ENCODE measurements at regions not wholly inside any gene's neighbourhood (a gene's known extent, or its start where the extent isn't known, plus 50 kb on each side); places are given as distances from the start of the nearest gene placed in this dataset.

DNA sequence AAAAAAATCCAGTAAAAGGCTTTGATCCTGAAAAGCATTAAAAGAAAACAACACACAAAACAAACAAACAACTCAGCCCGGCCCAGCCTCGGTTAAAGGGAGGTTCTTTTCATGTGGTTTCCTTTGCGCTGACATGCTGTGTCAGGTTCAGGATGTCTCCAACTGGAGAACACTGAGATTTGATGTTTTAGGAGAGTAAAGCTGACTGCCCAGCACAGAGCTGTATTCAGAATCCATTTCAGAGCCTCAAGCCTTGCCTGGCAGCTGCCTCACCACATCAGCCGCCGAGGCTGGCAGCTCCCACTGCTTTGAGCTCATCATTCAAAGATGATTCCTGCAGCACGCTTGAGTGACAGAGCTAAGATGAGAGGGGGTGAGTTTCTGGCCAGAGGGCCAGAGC is 205.8 kb upstream of the LYZL1 start:
- no peaks in the 10 kb centered on the region for H3K27me3 ChIP-seq
- no peaks in the 10 kb centered on the region for H3K36me3 ChIP-seq
- no peak overlapping the region for H3K4me3 ChIP-seq
- no peak overlapping the region for H3K27ac ChIP-seq
- no peaks in the 10 kb centered on the region for H3K4me1 ChIP-seq
- no peaks in the 10 kb centered on the region for H3K9me3 ChIP-seq
- WGBS = 66% methylated on average over 5 of the region's 6 CpGs
- TF ChIP-seq POLR2AphosphoS5 (IDR thresholded peaks at IDR 0.05) (no peak), EP300 (IDR thresholded peaks at IDR 0.05) (no peak)
- no peak for DNase-seq (ENCODE audit: low spot score in 2 of 2)

DNA sequence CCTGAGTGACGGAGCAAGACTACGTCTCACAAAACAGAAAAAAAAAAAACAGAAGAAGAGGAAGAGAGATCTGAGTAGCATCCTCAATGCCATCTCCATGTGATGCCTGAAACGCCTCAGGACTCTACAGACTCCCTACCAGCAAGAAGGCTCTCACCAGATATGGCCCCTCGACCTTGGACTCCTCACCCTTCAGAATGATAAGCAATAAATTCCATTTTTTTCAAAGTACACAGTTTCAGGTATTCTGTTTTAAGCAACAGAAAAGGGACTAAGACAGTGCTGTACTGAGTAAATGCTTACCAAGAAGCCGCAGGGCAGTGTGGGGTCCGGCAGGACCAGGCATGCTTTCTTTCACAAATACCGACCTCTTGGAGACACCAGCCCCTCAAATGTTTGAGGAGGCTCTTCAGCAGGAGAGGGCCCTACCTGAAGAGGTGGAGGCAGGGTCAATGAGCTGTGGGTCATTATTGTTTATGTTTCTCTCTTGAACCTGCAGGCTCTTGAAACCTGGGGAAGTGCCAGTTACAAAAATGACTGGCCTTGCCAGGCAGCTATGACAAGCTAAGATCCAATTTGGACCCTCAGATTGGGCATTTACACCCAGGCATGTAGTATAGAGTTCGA is 204.1 kb upstream of the LYZL1 start:
- H3K27me3 ChIP-seq = no peaks in the 10 kb centered on the region
- no peak overlapping the region for H3K27ac ChIP-seq
- no peaks in the 10 kb centered on the region for H3K36me3 ChIP-seq
- no peaks in the 10 kb centered on the region for H3K4me1 ChIP-seq
- 72% methylated on average over 8 of the region's 8 CpGs for WGBS
- H3K9me3 ChIP-seq = no peaks in the 10 kb centered on the region
- no peak for DNase-seq (ENCODE audit: low spot score in 2 of 2)
- TF ChIP-seq, protein P1, sequence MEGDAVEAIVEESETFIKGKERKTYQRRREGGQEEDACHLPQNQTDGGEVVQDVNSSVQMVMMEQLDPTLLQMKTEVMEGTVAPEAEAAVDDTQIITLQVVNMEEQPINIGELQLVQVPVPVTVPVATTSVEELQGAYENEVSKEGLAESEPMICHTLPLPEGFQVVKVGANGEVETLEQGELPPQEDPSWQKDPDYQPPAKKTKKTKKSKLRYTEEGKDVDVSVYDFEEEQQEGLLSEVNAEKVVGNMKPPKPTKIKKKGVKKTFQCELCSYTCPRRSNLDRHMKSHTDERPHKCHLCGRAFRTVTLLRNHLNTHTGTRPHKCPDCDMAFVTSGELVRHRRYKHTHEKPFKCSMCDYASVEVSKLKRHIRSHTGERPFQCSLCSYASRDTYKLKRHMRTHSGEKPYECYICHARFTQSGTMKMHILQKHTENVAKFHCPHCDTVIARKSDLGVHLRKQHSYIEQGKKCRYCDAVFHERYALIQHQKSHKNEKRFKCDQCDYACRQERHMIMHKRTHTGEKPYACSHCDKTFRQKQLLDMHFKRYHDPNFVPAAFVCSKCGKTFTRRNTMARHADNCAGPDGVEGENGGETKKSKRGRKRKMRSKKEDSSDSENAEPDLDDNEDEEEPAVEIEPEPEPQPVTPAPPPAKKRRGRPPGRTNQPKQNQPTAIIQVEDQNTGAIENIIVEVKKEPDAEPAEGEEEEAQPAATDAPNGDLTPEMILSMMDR (IDR thresholded peaks at IDR 0.05) = no peak
- TF ChIP-seq POLR2A (IDR thresholded peaks at IDR 0.05) (no peak), POLR2AphosphoS5 (IDR thresholded peaks at IDR 0.05) (no peak), EP300 (IDR thresholded peaks at IDR 0.05) (no peak)
- H3K4me3 ChIP-seq = no peak overlapping the region

DNA sequence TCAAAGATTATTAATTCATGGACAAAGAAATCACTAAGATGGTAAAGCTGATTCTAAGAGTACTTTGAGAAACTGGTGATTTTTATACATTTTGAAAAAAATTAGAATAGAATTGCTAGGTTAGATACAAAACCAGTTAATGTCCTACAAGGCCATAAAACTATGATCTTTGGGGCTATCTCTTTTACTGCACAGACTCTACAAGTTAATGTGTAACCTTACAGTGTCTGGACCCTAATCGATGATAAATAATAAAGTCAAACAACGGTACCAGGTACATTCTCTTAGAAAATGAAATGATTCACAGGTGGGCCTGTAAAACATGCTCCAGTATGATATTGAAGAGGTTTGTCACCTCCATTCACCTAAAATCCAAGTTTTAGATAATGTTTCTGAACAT is 199.8 kb upstream of the LYZL1 start:
- H3K36me3 ChIP-seq = no peaks in the 10 kb centered on the region
- H3K27me3 ChIP-seq = no peaks in the 10 kb centered on the region
- H3K4me1 ChIP-seq = no peaks in the 10 kb centered on the region
- H3K27ac ChIP-seq = no peak overlapping the region
- TF ChIP-seq EP300 (IDR thresholded peaks at IDR 0.05) = no peak
- no peak for TF ChIP-seq POLR2AphosphoS5 (IDR thresholded peaks at IDR 0.05)
- TF ChIP-seq POLR2A (IDR thresholded peaks at IDR 0.05) = no peak
- TF ChIP-seq, protein P1 (IDR thresholded peaks at IDR 0.05) = no peak
- H3K9me3 ChIP-seq = no peaks in the 10 kb centered on the region
- DNase-seq (ENCODE audit: low spot score in 2 of 2) = no peak
- 94% methylated on average over 2 of the region's 2 CpGs for WGBS
- H3K4me3 ChIP-seq = no peak overlapping the region

DNA sequence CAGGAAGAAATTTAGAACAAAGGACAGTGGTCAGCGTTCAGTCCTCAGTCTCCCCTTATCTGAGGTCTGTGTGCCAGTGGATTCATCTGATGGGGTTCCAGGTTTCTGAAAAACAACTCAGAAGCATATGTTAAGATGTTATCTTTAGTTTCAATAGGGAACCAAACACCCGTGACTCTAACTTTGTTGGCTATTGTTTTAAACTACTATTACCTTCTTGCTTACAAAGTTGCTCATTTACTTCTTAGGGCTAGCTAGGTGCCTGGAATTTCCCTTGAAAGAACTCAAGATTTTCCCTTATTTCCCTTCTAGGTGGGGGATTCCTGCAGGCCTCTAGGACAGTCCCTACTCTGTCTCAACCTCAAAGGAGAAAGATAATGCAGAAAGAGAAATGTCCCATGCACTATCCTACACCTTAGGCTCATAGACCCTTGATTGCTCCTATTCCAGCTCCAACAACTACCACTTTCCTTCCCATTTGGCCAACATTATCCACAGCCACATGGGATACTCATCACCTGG is 192.5 kb upstream of the LYZL1 start:
- no peak for TF ChIP-seq POLR2A (IDR thresholded peaks at IDR 0.05)
- 52% methylated on average over 2 of the region's 2 CpGs for WGBS
- Histone ChIP-seq H3K27ac (no peak overlapping the region), H3K9me3 (no peaks in the 10 kb centered on the region), H3K4me1 (no peaks in the 10 kb centered on the region), H3K36me3 (no peaks in the 10 kb centered on the region), H3K4me3 (no peak overlapping the region), H3K27me3 (no peaks in the 10 kb centered on the region)
- no peak for DNase-seq (ENCODE audit: low spot score in 2 of 2)

DNA sequence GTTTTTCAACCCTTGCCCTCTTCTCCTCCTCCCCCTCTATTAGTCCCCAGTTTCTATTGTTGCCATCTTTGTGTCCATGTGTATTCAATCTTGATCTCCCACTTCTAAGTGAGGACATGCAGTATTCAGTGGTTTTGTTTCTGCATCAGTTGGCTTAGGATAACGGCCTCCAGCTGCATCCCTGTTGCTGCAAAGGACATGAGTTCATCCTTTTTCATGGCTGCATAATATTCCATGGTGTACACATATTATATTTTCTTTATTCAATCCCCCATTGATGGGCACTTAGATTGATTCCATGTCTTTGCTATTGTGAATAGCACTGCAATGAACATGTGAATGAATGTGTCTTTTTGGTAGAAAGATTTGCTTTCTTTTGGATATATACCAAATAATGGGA is 190.4 kb upstream of the LYZL1 start:
- Histone ChIP-seq H3K9me3 (no peaks in the 10 kb centered on the region), H3K36me3 (no peaks in the 10 kb centered on the region), H3K4me3 (no peak overlapping the region), H3K27ac (no peak overlapping the region), H3K4me1 (no peaks in the 10 kb centered on the region), H3K27me3 (no peaks in the 10 kb centered on the region)
- WGBS = 76% methylated on average over 1 of the region's 1 CpG
- no peak for TF ChIP-seq EP300 (IDR thresholded peaks at IDR 0.05)
- TF ChIP-seq, protein P1 (IDR thresholded peaks at IDR 0.05) = no peak
- no peak for TF ChIP-seq POLR2A (IDR thresholded peaks at IDR 0.05)
- TF ChIP-seq POLR2AphosphoS5 (IDR thresholded peaks at IDR 0.05) = no peak
- DNase-seq (ENCODE audit: low spot score in 2 of 2) = no peak

DNA sequence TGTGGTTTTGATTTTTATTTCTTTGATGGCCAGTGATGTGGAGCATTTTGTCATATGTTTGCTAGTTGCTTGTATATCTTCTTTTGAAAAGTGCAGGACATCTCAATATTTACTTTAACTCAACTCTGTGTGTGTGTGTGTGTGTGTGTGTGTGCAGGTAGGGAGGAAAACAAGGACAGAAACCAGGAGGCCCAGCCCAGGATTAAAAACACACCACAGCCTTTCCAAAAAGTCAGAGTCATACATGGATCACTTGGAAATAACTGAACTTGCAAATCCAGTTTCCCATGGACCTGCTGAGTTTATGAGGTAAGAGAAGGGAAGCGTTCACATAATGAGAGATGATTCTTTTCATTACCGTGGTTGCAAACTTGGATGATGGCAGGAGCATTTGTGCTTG is 189.9 kb upstream of the LYZL1 start:
- Histone ChIP-seq H3K4me3 (no peak overlapping the region), H3K4me1 (no peaks in the 10 kb centered on the region), H3K27me3 (no peaks in the 10 kb centered on the region), H3K9me3 (no peaks in the 10 kb centered on the region), H3K36me3 (no peaks in the 10 kb centered on the region), H3K27ac (no peak overlapping the region)
- TF ChIP-seq, protein P1 (IDR thresholded peaks at IDR 0.05) = no peak
- TF ChIP-seq EP300 (IDR thresholded peaks at IDR 0.05) = no peak
- no peak for TF ChIP-seq POLR2AphosphoS5 (IDR thresholded peaks at IDR 0.05)
- no peak for TF ChIP-seq POLR2A (IDR thresholded peaks at IDR 0.05)
- WGBS = 23% methylated on average over 2 of the region's 2 CpGs
- DNase-seq (ENCODE audit: low spot score in 2 of 2) = no peak
